Activated CD4-positive, alpha-beta T cell treated with anti-CD3 and anti-CD28 coated beads for 1 hour (primary cell): ENCODE measurements at regions not wholly inside any gene's neighbourhood (a gene's known extent, or its start where the extent isn't known, plus 50 kb on each side); places are given as distances from the start of the nearest gene placed in this dataset.

ENCODE experiments used
- DNase-seq: peaks from one replicate; pipeline ENCODE4 v3.0.0-alpha.2; 2020

GRCh38 chr6:139483079-139483478, 108.6 kb upstream of the CITED2 start:
- no peak for DNase-seq

GRCh38 chr6:139482287-139482686, 107.8 kb upstream of the CITED2 start:
- no peak for DNase-seq

GRCh38 chr6:139480356-139481165, 106.1 kb upstream of the CITED2 start:
- no peak for DNase-seq

GRCh38 chr6:139479433-139480222, 105.2 kb upstream of the CITED2 start:
- DNase-seq: no peak

GRCh38 chr6:139475646-139476045, 101.2 kb upstream of the CITED2 start:
- DNase-seq: no peak

- DNase-seq: no peak
Measured at GRCh38 chr6:139475241-139475640, 100.8 kb upstream of the CITED2 start.

GRCh38 chr6:139474145-139475108, 100.0 kb upstream of the CITED2 start:
- no peak for DNase-seq

- no peak for DNase-seq
Measured at GRCh38 chr6:139473731-139474130, 99.3 kb upstream of the CITED2 start.

GRCh38 chr6:139473231-139473701, 98.8 kb upstream of the CITED2 start:
- no peak for DNase-seq

- no peak for DNase-seq
Measured at GRCh38 chr6:139472351-139473015, 98.0 kb upstream of the CITED2 start.

- no peak for DNase-seq
Measured at GRCh38 chr6:139470997-139471396, 96.5 kb upstream of the CITED2 start.

- DNase-seq: no peak
Measured at GRCh38 chr6:139468178-139468819, 93.9 kb upstream of the CITED2 start.

- DNase-seq: no peak
Measured at GRCh38 chr6:139457476-139457875, 83.0 kb upstream of the CITED2 start.

GRCh38 chr6:139452148-139452876, 77.9 kb upstream of the CITED2 start:
- no peak for DNase-seq

- no peak for DNase-seq
Measured at GRCh38 chr6:139449611-139450000, 75.2 kb upstream of the CITED2 start.

GRCh38 chr6:139448998-139449610, 74.7 kb upstream of the CITED2 start:
- DNase-seq: no peak

GRCh38 chr6:139448051-139448649, 73.7 kb upstream of the CITED2 start:
- DNase-seq: no peak

- DNase-seq: no peak
Measured at GRCh38 chr6:139447656-139447975, 73.2 kb upstream of the CITED2 start.

GRCh38 chr6:139446768-139447655, 72.6 kb upstream of the CITED2 start:
- no peak for DNase-seq
